A549 (cell line): ENCODE measurements at regions not wholly inside any gene's neighbourhood (a gene's known extent, or its start where the extent isn't known, plus 50 kb on each side); places are given as distances from the start of the nearest gene placed in this dataset.

Experiments used
- BCL3 ChIP-seq: fragments of >200 bp; sonication (Bioruptor Twin); formaldehyde crosslinking; IDR thresholded peaks from 3 replicates; pipeline ENCODE4 v1.6.1; 2016
- CHD2 ChIP-seq: fragments of 150-350 bp; IDR thresholded peaks from 2 replicates; pipeline ENCODE4 v1.6.1; 2014; ENCODE audit warnings: low read length; ENCODE audit not compliant: partially characterized antibody
- CTCF ChIP-seq: fragments of >200 bp; sonication (Bioruptor Twin); formaldehyde crosslinking; IDR thresholded peaks from 3 replicates; pipeline ENCODE4 v1.5.1; 2016
- EP300 ChIP-seq, 2 experiments: fragments of >200 bp; sonication (Bioruptor Twin); formaldehyde crosslinking; IDR thresholded peaks; 2 replicates in 1 of 2; 3 replicates in 1 of 2; pipeline ENCODE4 v1.6.1; 2016 to 2017
- JUN ChIP-seq, 2 experiments: fragments of >200 bp; sonication (Bioruptor Twin); formaldehyde crosslinking; IDR thresholded peaks; 2 replicates in 1 of 2; 3 replicates in 1 of 2; pipeline ENCODE4 v1.6.1; 2016 to 2017
- KDM5A ChIP-seq: fragments of 200-600 bp; sonication (generic); IDR thresholded peaks from 2 replicates; pipeline ENCODE4 v1.6.1; 2016; ENCODE audit warnings: antibody characterized with exemption, mild to moderate bottlenecking
- POLR2A ChIP-seq: IDR thresholded peaks from 2 replicates; pipeline ENCODE4 v1.6.1; 2012; ENCODE audit warnings: mild to moderate bottlenecking, low read length
- RFX5 ChIP-seq: fragments of 450-650 bp; IDR thresholded peaks from 2 replicates; pipeline ENCODE4 v1.7.1; 2014; ENCODE audit warnings: antibody characterized with exemption, mild to moderate bottlenecking, moderate library complexity
- SMC3 ChIP-seq: fragments of >200 bp; sonication (Bioruptor Twin); formaldehyde crosslinking; IDR thresholded peaks from 3 replicates; pipeline ENCODE4 v1.6.1; 2018; ENCODE audit warnings: inconsistent platforms
- ZC3H11A ChIP-seq: fragments of 450-650 bp; IDR thresholded peaks from 2 replicates; pipeline ENCODE4 v1.6.1; 2014; ENCODE audit warnings: antibody characterized with exemption, mild to moderate bottlenecking
- ZFP36 ChIP-seq: fragments of 450-650 bp; IDR thresholded peaks from 2 replicates; pipeline ENCODE4 v1.6.1; 2014; ENCODE audit warnings: borderline replicate concordance; ENCODE audit not compliant: partially characterized antibody
- ZNF302 ChIP-seq: fragments of 250-450 bp; sonication (Bioruptor Pico); IDR thresholded peaks from 2 replicates; pipeline ENCODE4 v1.9.0; 2021; ENCODE audit warnings: inconsistent platforms, mild to moderate bottlenecking, moderate library complexity
- TF ChIP-seq, protein P1 (sequence below): IDR thresholded peaks from 2 replicates; pipeline ENCODE4 v1.6.1; 2012

- TF ChIP-seq CTCF, result no peak
- TF ChIP-seq BCL3, result no peak
- no peak for TF ChIP-seq KDM5A
- TF ChIP-seq, protein P1, sequence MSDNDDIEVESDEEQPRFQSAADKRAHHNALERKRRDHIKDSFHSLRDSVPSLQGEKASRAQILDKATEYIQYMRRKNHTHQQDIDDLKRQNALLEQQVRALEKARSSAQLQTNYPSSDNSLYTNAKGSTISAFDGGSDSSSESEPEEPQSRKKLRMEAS, result no peak
- no peak for TF ChIP-seq JUN (IDR thresholded peaks at IDR 0.05)
- no peak for TF ChIP-seq CHD2
- TF ChIP-seq POLR2A, result no peak
- no peak for TF ChIP-seq EP300 (IDR thresholded peaks at IDR 0.05)
- TF ChIP-seq ZC3H11A, result no peak
- TF ChIP-seq ZFP36, result no peak
- TF ChIP-seq ZNF302 (CRISPR knock-in tag), result no peak
- TF ChIP-seq SMC3, result no peak
- no peak for TF ChIP-seq RFX5
Observed at GRCh38 chr13:85367887-85368286, 431.3 kb downstream of the SLITRK6 start.
